Activated B cell treated with CpG ODN at 0.5 μM for 24 hours (primary cell): ENCODE measurements at regions not wholly inside any gene's neighbourhood (a gene's known extent, or its start where the extent isn't known, plus 50 kb on each side); places are given as distances from the start of the nearest gene placed in this dataset.

Experiments used
- ATAC-seq: fragments of 200-7000 bp; cut with Tn5 transposase; one replicate; pipeline ENCODE4 v1.10.0; 2021; ENCODE audit warnings: low read depth, mild to moderate bottlenecking, moderate library complexity
- CTCF ChIA-PET: fragments of 350-600 bp; sonication (Branson Sonifier 250); formaldehyde crosslinking; loops from one replicate; lab custom pipeline; 2021; ENCODE audit warnings: antibody characterized with exemption; lab: Charles Lee
- POLR2A ChIA-PET: fragments of 350-600 bp; sonication (Branson Sonifier 250); formaldehyde crosslinking; loops from one replicate; lab custom pipeline; 2021; ENCODE audit warnings: antibody characterized with exemption; lab: Charles Lee
- DNase-seq: peaks from one replicate; pipeline ENCODE4 v3.0.0; 2022
- H3K27ac Mint-ChIP-seq: one replicate; pipeline ENCODE4 v1.8.0; 2020; ENCODE audit warnings: mixed read lengths
- H3K27me3 Mint-ChIP-seq: one replicate; pipeline ENCODE4 v1.8.0; 2021; ENCODE audit warnings: mixed read lengths
- H3K36me3 Mint-ChIP-seq: one replicate; pipeline ENCODE4 v1.8.0; 2021; ENCODE audit warnings: low read depth, mixed read lengths
- H3K4me1 Mint-ChIP-seq: one replicate; pipeline ENCODE4 v1.8.0; 2021; ENCODE audit warnings: mixed read lengths
- H3K4me3 Mint-ChIP-seq: one replicate; pipeline ENCODE4 v1.8.0; 2020; ENCODE audit warnings: mild to moderate bottlenecking, mixed read lengths
- H3K9me3 Mint-ChIP-seq: one replicate; pipeline ENCODE4 v1.8.0; 2020; ENCODE audit warnings: mixed read lengths
- intact Hi-C: fragments of 100-400 bp; cut with micrococcal nuclease; formaldehyde crosslinking; loops from one replicate; pipeline ENCODE4 v1.15.1; 2024
- TF ChIP-seq, protein P1 (sequence below): fragments of 200-600 bp; IDR thresholded peaks from one replicate; pipeline ENCODE4 v1.8.0; 2022; ENCODE audit warnings: antibody characterized with exemption, mild to moderate bottlenecking

DNA sequence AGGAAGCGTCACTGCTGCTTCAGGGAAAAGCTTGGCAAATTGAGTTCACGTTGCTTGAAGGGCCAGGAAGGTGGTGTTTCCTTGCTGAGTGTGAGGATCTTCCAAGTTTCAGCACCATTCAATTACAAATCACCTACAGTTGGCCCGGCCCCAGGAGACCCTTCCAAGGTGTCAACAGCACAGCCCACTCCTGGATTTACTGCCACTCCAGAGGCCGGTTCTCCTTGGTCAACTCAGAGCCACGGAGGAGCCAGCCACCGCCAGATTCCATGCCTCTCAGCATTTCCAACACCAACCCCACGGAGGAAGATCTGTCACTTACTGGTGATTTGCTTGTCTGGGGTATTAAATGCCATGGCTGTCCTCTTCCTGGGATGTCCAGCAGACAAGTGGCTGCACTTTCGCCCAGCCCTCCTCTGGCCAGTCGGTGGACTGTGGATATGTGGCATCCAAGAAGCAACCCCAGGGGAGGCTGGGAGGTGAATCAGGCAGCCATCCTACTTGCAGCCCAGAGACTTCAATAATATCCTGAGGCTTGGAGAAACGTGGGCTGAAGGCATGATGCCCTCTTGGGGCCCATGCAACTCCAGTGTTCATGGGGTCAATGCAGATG, 74.1 kb upstream of the SHANK2 start:
- intact Hi-C loops: no loop called here
- ChIA-PET CTCF (no interaction called here), POLR2A (no interaction called here)
- Mint-ChIP-seq H3K4me1 (no peaks in the 10 kb centered on the region), H3K9me3 (no peaks in the 10 kb centered on the region), H3K27me3 (peaks cover 9% of the 10 kb centered on the region), H3K4me3 (no peak overlapping the region), H3K27ac (no peak overlapping the region), H3K36me3 (no peaks in the 10 kb centered on the region)
- ATAC-seq (no peak), DNase-seq (no peak)
- TF ChIP-seq, protein P1, sequence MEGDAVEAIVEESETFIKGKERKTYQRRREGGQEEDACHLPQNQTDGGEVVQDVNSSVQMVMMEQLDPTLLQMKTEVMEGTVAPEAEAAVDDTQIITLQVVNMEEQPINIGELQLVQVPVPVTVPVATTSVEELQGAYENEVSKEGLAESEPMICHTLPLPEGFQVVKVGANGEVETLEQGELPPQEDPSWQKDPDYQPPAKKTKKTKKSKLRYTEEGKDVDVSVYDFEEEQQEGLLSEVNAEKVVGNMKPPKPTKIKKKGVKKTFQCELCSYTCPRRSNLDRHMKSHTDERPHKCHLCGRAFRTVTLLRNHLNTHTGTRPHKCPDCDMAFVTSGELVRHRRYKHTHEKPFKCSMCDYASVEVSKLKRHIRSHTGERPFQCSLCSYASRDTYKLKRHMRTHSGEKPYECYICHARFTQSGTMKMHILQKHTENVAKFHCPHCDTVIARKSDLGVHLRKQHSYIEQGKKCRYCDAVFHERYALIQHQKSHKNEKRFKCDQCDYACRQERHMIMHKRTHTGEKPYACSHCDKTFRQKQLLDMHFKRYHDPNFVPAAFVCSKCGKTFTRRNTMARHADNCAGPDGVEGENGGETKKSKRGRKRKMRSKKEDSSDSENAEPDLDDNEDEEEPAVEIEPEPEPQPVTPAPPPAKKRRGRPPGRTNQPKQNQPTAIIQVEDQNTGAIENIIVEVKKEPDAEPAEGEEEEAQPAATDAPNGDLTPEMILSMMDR: no peak

DNA sequence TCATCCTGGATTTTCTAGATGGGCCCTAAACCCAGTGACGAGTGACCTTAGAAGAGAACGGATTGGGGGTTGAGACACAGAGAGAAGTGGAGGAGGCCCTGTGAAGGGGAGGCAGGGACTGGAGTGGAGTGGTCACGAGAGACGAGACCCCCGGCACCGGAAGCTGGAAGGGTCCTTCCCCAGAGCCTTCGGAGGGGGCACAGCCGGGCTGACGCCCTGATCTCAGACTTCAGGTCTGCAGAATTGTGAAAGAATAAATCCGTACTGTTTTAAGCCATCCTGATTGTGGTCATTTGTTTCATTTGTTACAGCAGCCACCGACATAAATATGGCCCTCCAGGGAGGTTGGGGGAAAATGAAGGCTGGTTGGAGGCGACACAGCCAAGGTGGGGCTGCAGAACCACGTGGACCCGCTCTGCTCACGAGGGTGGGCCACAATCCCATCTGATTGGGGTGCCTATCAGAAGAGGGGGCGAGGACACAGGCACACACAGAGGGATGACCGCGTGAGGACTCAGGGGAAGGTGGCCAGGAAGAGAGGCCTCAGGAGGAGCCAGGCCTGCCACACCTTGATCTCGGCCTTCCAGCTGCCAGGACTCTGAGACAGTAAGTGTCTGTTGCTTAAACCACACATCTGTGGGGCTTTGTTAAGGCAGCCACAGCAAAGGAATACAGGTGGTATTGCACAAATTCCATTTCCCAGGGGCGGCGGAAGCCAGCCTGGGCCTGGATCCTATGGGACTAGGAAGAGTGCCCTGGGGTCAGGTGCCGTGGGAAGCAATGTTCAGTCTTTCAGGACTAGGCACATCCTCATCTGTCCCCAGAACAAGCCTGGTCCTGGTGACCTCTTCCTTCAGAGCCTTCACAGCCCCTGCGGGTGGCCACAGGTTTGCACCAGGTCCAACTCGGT, 73.3 kb upstream of the SHANK2 start:
- CTCF ChIA-PET: no interaction called here
- peaks cover 10% of the 10 kb centered on the region for H3K27me3 Mint-ChIP-seq
- no peak overlapping the region for H3K27ac Mint-ChIP-seq

DNA sequence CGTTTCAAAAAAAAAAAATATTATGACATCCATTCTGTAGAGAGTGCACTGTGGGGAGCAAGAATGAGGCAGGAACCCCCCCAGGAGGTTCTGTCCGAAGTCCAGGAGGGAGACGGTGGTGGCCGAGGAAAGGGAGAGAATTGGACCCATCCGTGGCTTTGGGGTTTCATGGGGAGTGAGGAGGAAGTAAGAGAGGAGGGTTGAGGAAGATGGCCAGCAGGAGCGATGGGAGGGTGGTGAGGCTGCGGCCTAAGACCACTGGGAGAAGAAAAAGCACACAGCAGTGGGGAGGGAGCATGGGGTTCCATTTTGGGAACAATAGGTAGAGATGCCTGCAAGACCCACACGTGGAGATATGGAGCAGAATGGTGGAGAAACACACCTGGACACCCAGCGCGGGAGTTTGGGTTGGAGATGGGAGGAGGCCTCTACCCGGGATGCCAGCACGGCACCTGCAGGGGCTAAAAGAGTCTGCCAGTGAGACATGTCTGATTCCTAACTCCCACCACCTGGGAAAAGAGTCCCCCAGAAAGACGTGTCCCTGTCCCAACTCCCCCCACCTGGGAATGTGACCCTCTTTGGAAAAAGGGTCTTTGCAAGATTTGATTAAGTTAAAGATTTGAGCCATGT, 72.5 kb upstream of the SHANK2 start:
- ATAC-seq: no peak
- H3K27ac Mint-ChIP-seq: no peak overlapping the region

More for the DNA sequence above, 73.3 kb upstream of the SHANK2 start:
- TF ChIP-seq, protein P1: no peak
- Mint-ChIP-seq H3K9me3 (peaks cover 1% of the 10 kb centered on the region), H3K36me3 (no peaks in the 10 kb centered on the region), H3K4me1 (no peaks in the 10 kb centered on the region), H3K4me3 (no peak overlapping the region)
- POLR2A ChIA-PET: no interaction called here
- intact Hi-C loops: no loop called here
- no peak for ATAC-seq
- no peak for DNase-seq

GRCh38 chr11:71323876-71324526, 71.6 kb upstream of the SHANK2 start:
- TF ChIP-seq, protein P1: no peak
- intact Hi-C loops: no loop called here
- H3K27ac Mint-ChIP-seq: no peak overlapping the region
- ChIA-PET CTCF (no interaction called here), POLR2A (no interaction called here)
- DNase-seq: no peak
- H3K4me3 Mint-ChIP-seq: no peak overlapping the region
- no peak for ATAC-seq
- no peaks in the 10 kb centered on the region for H3K36me3 Mint-ChIP-seq
- no peaks in the 10 kb centered on the region for H3K4me1 Mint-ChIP-seq
- peaks cover 8% of the 10 kb centered on the region for H3K9me3 Mint-ChIP-seq
- peaks cover 11% of the 10 kb centered on the region for H3K27me3 Mint-ChIP-seq

More for the DNA sequence above, 72.5 kb upstream of the SHANK2 start:
- Mint-ChIP-seq H3K4me3 (no peak overlapping the region), H3K9me3 (peaks cover 2% of the 10 kb centered on the region), H3K36me3 (no peaks in the 10 kb centered on the region), H3K27me3 (peaks cover 11% of the 10 kb centered on the region), H3K4me1 (no peaks in the 10 kb centered on the region)
- ChIA-PET CTCF (no interaction called here), POLR2A (no interaction called here)
- TF ChIP-seq, protein P1: no peak
- intact Hi-C loops: no loop called here
- DNase-seq: no peak
